ENCODE measurements at regions not wholly inside any gene's neighbourhood (a gene's known extent, or its start where the extent isn't known, plus 50 kb on each side); places are given as distances from the start of the nearest gene placed in this dataset.

- no peaks in the 10 kb centered on the region for H3K4me1 Mint-ChIP-seq
- H3K36me3 Mint-ChIP-seq (ENCODE audit: insufficient read depth) = no peaks in the 10 kb centered on the region
- ATAC-seq (replicated peaks; ENCODE audit: extremely low read depth, poor library complexity, severe bottlenecking) (no peak), DNase-seq (ENCODE audit: low spot score in 2 of 2) (no peak)
- no peak overlapping the region for H3K4me3 Mint-ChIP-seq
- H3K27me3 Mint-ChIP-seq = no peaks in the 10 kb centered on the region
- H3K9me3 Mint-ChIP-seq = peaks cover 4% of the 10 kb centered on the region
- no peak overlapping the region for H3K27ac Mint-ChIP-seq (ENCODE audit: low read depth)
These were observed 1153.1 kb upstream of the B3GALT2 start for GRCh38 chr1:194339471-194339870.

DNA sequence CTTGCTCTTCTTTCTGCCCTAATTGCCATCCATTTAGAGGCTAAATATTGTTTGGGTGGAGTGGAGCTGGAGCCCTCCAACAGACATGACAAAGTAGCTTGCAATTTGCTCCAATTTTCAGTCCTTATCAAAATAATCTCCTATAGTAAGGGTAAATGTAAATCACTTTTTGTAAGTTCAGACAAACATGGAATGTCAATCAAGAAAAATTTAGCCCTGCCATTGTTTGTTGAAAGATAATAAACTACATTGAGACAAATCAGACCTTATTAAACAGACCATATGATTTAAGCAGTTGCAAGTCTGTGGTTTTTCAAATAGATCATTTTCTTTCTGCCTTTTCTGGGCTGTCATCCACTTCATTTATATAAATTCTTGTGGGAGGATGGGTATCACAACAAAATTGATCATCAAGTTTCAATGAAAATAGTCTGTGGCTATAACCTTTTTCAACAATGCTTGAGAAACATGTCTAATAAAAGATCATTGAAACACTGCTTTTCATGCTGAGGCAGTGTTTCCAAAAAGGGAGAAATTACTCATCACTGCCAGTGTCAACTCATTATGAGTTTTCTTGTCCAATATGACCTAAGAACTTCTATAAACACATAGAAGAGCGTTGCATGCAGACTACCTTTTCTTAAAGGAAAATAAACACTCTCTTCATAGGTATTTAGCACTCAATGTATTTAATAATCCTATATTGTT is 1152.0 kb upstream of the B3GALT2 start:
- Mint-ChIP-seq H3K9me3 (no peaks in the 10 kb centered on the region), H3K27me3 (no peaks in the 10 kb centered on the region), H3K27ac (ENCODE audit: low read depth) (no peak overlapping the region), H3K4me3 (no peak overlapping the region), H3K36me3 (ENCODE audit: insufficient read depth) (no peaks in the 10 kb centered on the region), H3K4me1 (no peaks in the 10 kb centered on the region)
- ATAC-seq (replicated peaks; ENCODE audit: extremely low read depth, poor library complexity, severe bottlenecking) = no peak
- no peak for DNase-seq (ENCODE audit: low spot score in 2 of 2)

DNA sequence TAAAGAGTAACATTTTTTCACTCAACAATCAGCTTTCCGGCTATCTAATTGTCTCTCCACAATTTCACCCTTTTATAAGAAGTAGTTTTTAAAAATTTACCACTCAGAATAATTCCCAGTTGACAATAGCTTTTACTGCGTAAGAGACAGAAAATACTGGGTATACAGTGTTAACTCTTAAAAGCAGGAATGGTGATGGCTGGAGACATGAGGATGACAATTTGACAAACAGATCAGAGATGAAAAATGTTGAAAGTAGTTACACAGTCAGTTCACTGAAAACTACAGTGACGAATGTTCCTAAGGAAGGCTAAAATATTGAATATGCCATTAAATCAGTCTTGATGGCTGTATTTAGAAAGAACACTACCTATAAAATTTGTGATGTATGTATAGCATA is 1146.8 kb upstream of the B3GALT2 start:
- ATAC-seq (replicated peaks; ENCODE audit: extremely low read depth, poor library complexity, severe bottlenecking) (no peak), DNase-seq (ENCODE audit: low spot score in 2 of 2) (no peak)
- Mint-ChIP-seq H3K27ac (ENCODE audit: low read depth) (no peak overlapping the region), H3K36me3 (ENCODE audit: insufficient read depth) (no peaks in the 10 kb centered on the region), H3K4me1 (no peaks in the 10 kb centered on the region), H3K27me3 (no peaks in the 10 kb centered on the region), H3K9me3 (no peaks in the 10 kb centered on the region), H3K4me3 (no peak overlapping the region)

- ATAC-seq (replicated peaks; ENCODE audit: extremely low read depth, poor library complexity, severe bottlenecking) (no peak), DNase-seq (ENCODE audit: low spot score in 2 of 2) (no peak)
- Mint-ChIP-seq H3K4me1 (no peaks in the 10 kb centered on the region), H3K36me3 (ENCODE audit: insufficient read depth) (no peaks in the 10 kb centered on the region), H3K4me3 (no peak overlapping the region), H3K27me3 (no peaks in the 10 kb centered on the region), H3K9me3 (no peaks in the 10 kb centered on the region), H3K27ac (ENCODE audit: low read depth) (no peak overlapping the region)
These were observed 1145.3 kb upstream of the B3GALT2 start for GRCh38 chr1:194331758-194332157.

DNA sequence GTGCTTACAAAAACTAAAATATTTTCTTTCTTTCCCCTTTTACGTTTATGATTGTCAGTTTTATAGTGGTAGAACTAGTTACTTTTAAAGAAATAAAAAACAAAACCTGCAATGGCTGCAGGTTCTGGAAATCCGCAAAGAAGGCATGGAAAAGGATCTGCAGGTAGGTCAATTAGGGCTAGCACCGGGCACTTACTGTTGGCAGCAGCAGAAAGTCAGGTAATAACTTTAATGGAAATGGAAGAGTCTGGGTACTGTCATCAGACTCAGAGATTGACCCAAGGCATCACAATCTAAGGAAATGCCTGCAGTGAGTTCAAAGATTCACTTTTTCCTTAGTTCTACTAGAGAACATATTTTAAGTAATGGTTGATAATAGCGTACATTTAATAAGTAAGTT is 1136.3 kb upstream of the B3GALT2 start:
- Mint-ChIP-seq H3K27me3 (no peaks in the 10 kb centered on the region), H3K27ac (ENCODE audit: low read depth) (no peak overlapping the region), H3K4me3 (no peak overlapping the region), H3K9me3 (no peaks in the 10 kb centered on the region), H3K36me3 (ENCODE audit: insufficient read depth) (no peaks in the 10 kb centered on the region), H3K4me1 (no peaks in the 10 kb centered on the region)
- no peak for ATAC-seq (replicated peaks; ENCODE audit: extremely low read depth, poor library complexity, severe bottlenecking)
- no peak for DNase-seq (ENCODE audit: low spot score in 2 of 2)

DNA sequence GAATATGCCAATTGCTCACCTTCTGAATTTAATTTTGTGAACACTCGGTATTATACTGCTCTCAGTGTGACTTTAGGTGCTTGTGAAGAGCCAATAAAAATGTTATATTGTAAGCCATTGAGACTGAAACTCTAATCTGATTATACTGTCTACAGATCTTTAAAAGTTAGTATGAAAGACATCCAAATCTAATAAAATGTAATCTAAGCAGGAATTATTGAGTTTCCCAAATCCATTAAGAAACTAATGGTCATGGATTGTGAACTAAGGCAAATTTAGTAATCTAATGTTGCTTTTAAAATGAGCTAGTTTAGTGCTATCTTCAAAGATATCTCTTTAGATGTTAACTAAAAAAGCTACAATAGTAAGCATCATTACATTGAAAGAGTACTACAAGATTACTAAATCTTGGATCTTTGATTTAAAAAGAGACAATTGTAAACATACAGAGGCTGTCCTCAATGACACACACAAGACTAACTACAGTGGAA is 1132.4 kb upstream of the B3GALT2 start:
- Mint-ChIP-seq H3K27ac (ENCODE audit: low read depth) (no peak overlapping the region), H3K36me3 (ENCODE audit: insufficient read depth) (no peaks in the 10 kb centered on the region)

GRCh38 chr1:194309697-194310096 is 1123.3 kb upstream of the B3GALT2 start:
- Mint-ChIP-seq H3K4me3 (no peak overlapping the region), H3K36me3 (ENCODE audit: insufficient read depth) (no peaks in the 10 kb centered on the region), H3K27ac (ENCODE audit: low read depth) (no peak overlapping the region), H3K27me3 (no peaks in the 10 kb centered on the region), H3K4me1 (no peaks in the 10 kb centered on the region), H3K9me3 (no peaks in the 10 kb centered on the region)
- DNase-seq (ENCODE audit: low spot score in 2 of 2) (no peak), ATAC-seq (replicated peaks; ENCODE audit: extremely low read depth, poor library complexity, severe bottlenecking) (no peak)

More for the DNA sequence above, 1132.4 kb upstream of the B3GALT2 start:
- DNase-seq (ENCODE audit: low spot score in 2 of 2) (no peak), ATAC-seq (replicated peaks; ENCODE audit: extremely low read depth, poor library complexity, severe bottlenecking) (no peak)
- no peaks in the 10 kb centered on the region for H3K4me1 Mint-ChIP-seq
- H3K4me3 Mint-ChIP-seq = no peak overlapping the region
- no peaks in the 10 kb centered on the region for H3K9me3 Mint-ChIP-seq
- H3K27me3 Mint-ChIP-seq = no peaks in the 10 kb centered on the region

- Mint-ChIP-seq H3K27ac (ENCODE audit: low read depth) (no peak overlapping the region), H3K9me3 (no peaks in the 10 kb centered on the region), H3K27me3 (no peaks in the 10 kb centered on the region), H3K36me3 (ENCODE audit: insufficient read depth) (no peaks in the 10 kb centered on the region), H3K4me1 (no peaks in the 10 kb centered on the region), H3K4me3 (no peak overlapping the region)
- ATAC-seq (replicated peaks; ENCODE audit: extremely low read depth, poor library complexity, severe bottlenecking) (no peak), DNase-seq (ENCODE audit: low spot score in 2 of 2) (no peak)
These were observed 1122.9 kb upstream of the B3GALT2 start for GRCh38 chr1:194309269-194309668.

- no peak for ATAC-seq (replicated peaks; ENCODE audit: extremely low read depth, poor library complexity, severe bottlenecking)
- Mint-ChIP-seq H3K4me1 (no peaks in the 10 kb centered on the region), H3K9me3 (no peaks in the 10 kb centered on the region), H3K36me3 (ENCODE audit: insufficient read depth) (no peaks in the 10 kb centered on the region), H3K27me3 (no peaks in the 10 kb centered on the region), H3K4me3 (no peak overlapping the region), H3K27ac (ENCODE audit: low read depth) (no peak overlapping the region)
- DNase-seq (ENCODE audit: low spot score in 2 of 2) = no peak
These were observed 1114.4 kb upstream of the B3GALT2 start for GRCh38 chr1:194300776-194301175.

- no peaks in the 10 kb centered on the region for H3K9me3 Mint-ChIP-seq
- ATAC-seq (replicated peaks; ENCODE audit: extremely low read depth, poor library complexity, severe bottlenecking) (no peak), DNase-seq (ENCODE audit: low spot score in 2 of 2) (no peak)
- no peaks in the 10 kb centered on the region for H3K36me3 Mint-ChIP-seq (ENCODE audit: insufficient read depth)
- no peaks in the 10 kb centered on the region for H3K27me3 Mint-ChIP-seq
- no peaks in the 10 kb centered on the region for H3K4me1 Mint-ChIP-seq
- no peak overlapping the region for H3K27ac Mint-ChIP-seq (ENCODE audit: low read depth)
- no peak overlapping the region for H3K4me3 Mint-ChIP-seq
These were observed 1113.9 kb upstream of the B3GALT2 start for GRCh38 chr1:194300340-194300739.

GRCh38 chr1:194298007-194298598 is 1111.7 kb upstream of the B3GALT2 start:
- Mint-ChIP-seq H3K27ac (ENCODE audit: low read depth) (no peak overlapping the region), H3K4me1 (no peaks in the 10 kb centered on the region), H3K36me3 (ENCODE audit: insufficient read depth) (no peaks in the 10 kb centered on the region), H3K27me3 (no peaks in the 10 kb centered on the region), H3K9me3 (no peaks in the 10 kb centered on the region), H3K4me3 (no peak overlapping the region)
- no peak for DNase-seq (ENCODE audit: low spot score in 2 of 2)
- ATAC-seq (replicated peaks; ENCODE audit: extremely low read depth, poor library complexity, severe bottlenecking) = no peak

DNA sequence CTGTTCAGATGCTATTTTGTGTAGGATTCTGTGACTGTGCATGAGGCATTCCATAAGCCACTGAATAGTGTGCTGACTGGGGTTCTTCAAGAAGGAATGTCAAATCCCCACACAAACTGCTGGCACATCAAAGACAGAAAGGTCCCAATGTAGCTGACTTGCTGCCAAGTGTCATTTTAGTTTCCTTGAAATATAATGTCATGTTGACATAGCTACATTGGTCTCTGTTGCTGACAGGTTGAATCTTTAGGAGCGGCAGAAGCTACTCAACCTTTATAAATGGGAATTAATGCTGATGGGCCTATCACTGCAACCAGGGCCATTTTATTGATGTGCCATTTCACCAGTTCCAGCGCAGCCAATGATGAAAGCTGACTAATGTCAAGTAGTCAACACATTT is 1110.7 kb upstream of the B3GALT2 start:
- no peaks in the 10 kb centered on the region for H3K36me3 Mint-ChIP-seq (ENCODE audit: insufficient read depth)
- ATAC-seq (replicated peaks; ENCODE audit: extremely low read depth, poor library complexity, severe bottlenecking) = no peak
- no peak for DNase-seq (ENCODE audit: low spot score in 2 of 2)
- H3K4me3 Mint-ChIP-seq = no peak overlapping the region
- H3K27me3 Mint-ChIP-seq = no peaks in the 10 kb centered on the region
- H3K4me1 Mint-ChIP-seq = no peaks in the 10 kb centered on the region
- no peak overlapping the region for H3K27ac Mint-ChIP-seq (ENCODE audit: low read depth)
- H3K9me3 Mint-ChIP-seq = no peaks in the 10 kb centered on the region

DNA sequence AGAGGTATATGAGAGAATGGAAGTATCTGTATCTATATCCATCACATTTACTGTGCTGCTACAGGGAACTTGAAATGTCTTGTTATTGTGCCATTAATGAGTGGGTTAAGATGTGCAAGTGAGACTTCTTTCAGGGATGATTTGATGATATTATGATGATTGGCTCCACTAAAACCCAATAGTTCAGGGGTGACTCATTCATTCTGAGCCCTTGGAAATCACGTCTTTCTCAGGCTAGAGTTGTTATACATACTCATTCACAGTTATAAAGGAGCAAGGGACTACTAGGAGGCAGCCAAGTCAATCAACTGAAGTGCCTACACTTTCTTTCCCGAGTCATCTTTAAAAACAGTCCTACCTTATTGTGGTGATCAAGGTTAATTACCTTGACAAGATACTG is 1109.8 kb upstream of the B3GALT2 start:
- Mint-ChIP-seq H3K27ac (ENCODE audit: low read depth) (no peak overlapping the region), H3K4me1 (peaks cover under 1% of the 10 kb centered on the region), H3K4me3 (no peak overlapping the region), H3K9me3 (no peaks in the 10 kb centered on the region), H3K36me3 (ENCODE audit: insufficient read depth) (no peaks in the 10 kb centered on the region), H3K27me3 (no peaks in the 10 kb centered on the region)
- DNase-seq (ENCODE audit: low spot score in 2 of 2) = no peak
- no peak for ATAC-seq (replicated peaks; ENCODE audit: extremely low read depth, poor library complexity, severe bottlenecking)
